Esophagus squamous epithelium (tissue), 5 donors: ENCODE measurements at regions not wholly inside any gene's neighbourhood (a gene's known extent, or its start where the extent isn't known, plus 50 kb on each side); places are given as distances from the start of the nearest gene placed in this dataset.

Experiments used
- DNase-seq: peaks from one replicate; lab custom pipeline; 2025; lab: John Stamatoyannopoulos, UW
- H3K27ac ChIP-seq, 4 donors: fragments of 200-600 bp; sonication (generic); one replicate each; pipeline ENCODE4 v1.5.1; 2016 to 2019; ENCODE audit warnings: mild to moderate bottlenecking in 1 of 4
- H3K27me3 ChIP-seq, 4 donors: fragments of 200-600 bp; sonication (generic); 1 replicate in 3 of 4; 2 replicates in 1 of 4; pipeline versions ENCODE4 v1.5.1 to v1.6.0; 2017 to 2021; ENCODE audit warnings: antibody characterized with exemption in 1 of 4
- H3K36me3 ChIP-seq, 3 donors: fragments of 200-600 bp; sonication (generic); one replicate each; pipeline ENCODE4 v1.5.1; 2016 to 2019
- H3K4me1 ChIP-seq, 3 donors: fragments of 200-600 bp; sonication (generic); one replicate each; pipeline ENCODE4 v1.5.1; 2017 to 2019
- H3K4me3 ChIP-seq, 4 donors: fragments of 200-600 bp; sonication (generic); 1 replicate in 3 of 4; 2 replicates in 1 of 4; pipeline ENCODE4 v1.5.1; 2016 to 2019; ENCODE audit warnings: mild to moderate bottlenecking in 2 of 4, moderate library complexity in 1 of 4
- H3K9me3 ChIP-seq, 3 donors: fragments of 200-600 bp; sonication (generic); one replicate each; pipeline ENCODE4 v1.5.1; 2016 to 2019
- POLR2A ChIP-seq, 4 donors: fragments of 450-650 bp; IDR thresholded peaks; one replicate each; pipeline ENCODE4 v1.6.1; 2017; ENCODE audit warnings: antibody characterized with exemption in 4 of 4, mild to moderate bottlenecking in 4 of 4, moderate library complexity in 3 of 4
- WGBS, 2 donors: methylation state at CpG; one replicate each; pipeline ENCODE4 v1.1.5; 2018; 5-methylcytosine and 5-hydroxymethylcytosine counted together
- intact Hi-C: fragments of 100-400 bp; cut with DNase I; formaldehyde crosslinking; loops from one replicate; pipeline ENCODE4 v1.15.0; 2022
- TF ChIP-seq, protein P1 (sequence below), 6 experiments: fragments of 450-650 bp in 4 of 6; fragments of 200-600 bp in 2 of 6; sonication (generic) in 2 of 6; IDR thresholded peaks; one replicate each; pipeline ENCODE4 v1.5.1; 2016 to 2019; ENCODE audit warnings: antibody characterized with exemption in 6 of 6, mild to moderate bottlenecking in 4 of 6, moderate library complexity in 4 of 6
- donor health status: DM: yes; HTN: yes; CAD: no.

DNA sequence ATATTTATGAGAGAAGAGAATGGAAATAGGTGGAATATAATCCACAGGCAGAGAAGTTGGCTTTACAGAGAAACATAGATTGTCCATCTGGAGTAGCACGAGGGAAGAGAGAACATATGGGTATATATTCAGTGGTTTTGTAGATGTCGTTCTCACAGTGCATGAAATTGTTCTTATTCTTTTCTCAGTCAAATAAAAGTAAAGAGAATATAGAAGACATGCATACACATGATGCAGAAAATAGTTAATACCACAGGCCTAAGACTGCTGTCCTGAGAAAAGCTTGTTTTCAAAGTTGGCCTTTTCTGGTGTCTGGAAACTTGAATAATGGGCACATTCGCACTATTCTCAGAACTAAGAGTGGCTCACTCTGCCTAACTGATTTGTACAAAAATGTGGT lies 378.1 kb downstream of the GABRG1 start:
- 77 to 78% methylated on average over 3 of the region's 3 CpGs for WGBS, 2 donors
- DNase-seq = no peak
- Histone ChIP-seq H3K36me3 (no peaks in the 10 kb centered on the region), H3K27me3 (no peaks in the 10 kb centered on the region), H3K9me3 (peaks cover 0 to 11% (median 6%) of the 10 kb centered on the region in 3 donors), H3K4me1 (no peaks in the 10 kb centered on the region), H3K4me3 (no peak overlapping the region), H3K27ac (no peak overlapping the region)
- TF ChIP-seq, protein P1, sequence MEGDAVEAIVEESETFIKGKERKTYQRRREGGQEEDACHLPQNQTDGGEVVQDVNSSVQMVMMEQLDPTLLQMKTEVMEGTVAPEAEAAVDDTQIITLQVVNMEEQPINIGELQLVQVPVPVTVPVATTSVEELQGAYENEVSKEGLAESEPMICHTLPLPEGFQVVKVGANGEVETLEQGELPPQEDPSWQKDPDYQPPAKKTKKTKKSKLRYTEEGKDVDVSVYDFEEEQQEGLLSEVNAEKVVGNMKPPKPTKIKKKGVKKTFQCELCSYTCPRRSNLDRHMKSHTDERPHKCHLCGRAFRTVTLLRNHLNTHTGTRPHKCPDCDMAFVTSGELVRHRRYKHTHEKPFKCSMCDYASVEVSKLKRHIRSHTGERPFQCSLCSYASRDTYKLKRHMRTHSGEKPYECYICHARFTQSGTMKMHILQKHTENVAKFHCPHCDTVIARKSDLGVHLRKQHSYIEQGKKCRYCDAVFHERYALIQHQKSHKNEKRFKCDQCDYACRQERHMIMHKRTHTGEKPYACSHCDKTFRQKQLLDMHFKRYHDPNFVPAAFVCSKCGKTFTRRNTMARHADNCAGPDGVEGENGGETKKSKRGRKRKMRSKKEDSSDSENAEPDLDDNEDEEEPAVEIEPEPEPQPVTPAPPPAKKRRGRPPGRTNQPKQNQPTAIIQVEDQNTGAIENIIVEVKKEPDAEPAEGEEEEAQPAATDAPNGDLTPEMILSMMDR (IDR thresholded peaks at IDR 0.05) = no peak
- no peak for TF ChIP-seq POLR2A (IDR thresholded peaks at IDR 0.05)
- intact Hi-C loops = no loop called here

GRCh38 chr4:45741897-45742296 lies 382.0 kb downstream of the GABRG1 start:
- DNase-seq = no peak
- Histone ChIP-seq H3K9me3 (peaks cover 0 to 24% (median 8%) of the 10 kb centered on the region in 3 donors), H3K27ac (no peak overlapping the region), H3K27me3 (no peaks in the 10 kb centered on the region), H3K4me1 (no peaks in the 10 kb centered on the region), H3K4me3 (no peak overlapping the region), H3K36me3 (no peaks in the 10 kb centered on the region)
- intact Hi-C loops = no loop called here
- TF ChIP-seq POLR2A (IDR thresholded peaks at IDR 0.05) = no peak
- TF ChIP-seq, protein P1 (IDR thresholded peaks at IDR 0.05) = no peak
- WGBS, 2 donors = 33 to 36% methylated on average over 1 of the region's 1 CpG

GRCh38 chr4:45732161-45732560 lies 391.7 kb downstream of the GABRG1 start:
- 69 to 82% methylated on average over 1 of the region's 1 CpG for WGBS, 2 donors
- H3K9me3 ChIP-seq = no peaks in the 10 kb centered on the region
- no peak overlapping the region for H3K27ac ChIP-seq
- no peak overlapping the region for H3K4me3 ChIP-seq
- intact Hi-C loops = no loop called here
- TF ChIP-seq POLR2A (IDR thresholded peaks at IDR 0.05) = no peak
- TF ChIP-seq, protein P1 (IDR thresholded peaks at IDR 0.05) = no peak
- H3K36me3 ChIP-seq = no peaks in the 10 kb centered on the region
- H3K4me1 ChIP-seq = no peaks in the 10 kb centered on the region
- H3K27me3 ChIP-seq = no peaks in the 10 kb centered on the region
- DNase-seq = no peak

GRCh38 chr4:45716093-45716492 lies 407.8 kb downstream of the GABRG1 start:
- 69 to 73% methylated on average over 3 of the region's 3 CpGs for WGBS, 2 donors
- TF ChIP-seq POLR2A (IDR thresholded peaks at IDR 0.05) = no peak
- TF ChIP-seq, protein P1 (IDR thresholded peaks at IDR 0.05) = no peak
- intact Hi-C loops = no loop called here
- Histone ChIP-seq H3K27ac (no peak overlapping the region), H3K4me3 (no peak overlapping the region), H3K4me1 (no peaks in the 10 kb centered on the region), H3K27me3 (no peaks in the 10 kb centered on the region), H3K36me3 (no peaks in the 10 kb centered on the region), H3K9me3 (peaks cover 0 to 8% (median 0%) of the 10 kb centered on the region in 3 donors)
- no peak for DNase-seq

DNA sequence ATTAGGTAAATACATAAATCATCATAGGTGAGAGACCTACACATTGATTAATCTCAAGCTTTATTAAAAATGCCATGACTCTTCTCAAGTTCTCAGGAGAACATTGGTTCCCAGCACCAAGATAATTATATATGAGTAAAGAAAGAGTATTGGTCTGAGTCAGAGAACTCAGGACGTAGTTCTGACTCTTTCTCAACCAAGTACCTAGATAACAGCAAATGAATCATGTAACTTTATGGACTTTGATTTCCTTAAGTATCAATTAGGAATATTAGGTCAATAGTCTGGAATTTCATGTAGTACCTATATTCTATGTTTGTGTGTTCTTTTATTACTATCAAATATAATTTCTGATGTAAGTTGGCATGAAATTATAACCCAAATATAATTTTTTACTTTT lies 409.9 kb downstream of the GABRG1 start:
- no peak overlapping the region for H3K4me3 ChIP-seq
- H3K4me1 ChIP-seq = no peaks in the 10 kb centered on the region
- no peaks in the 10 kb centered on the region for H3K27me3 ChIP-seq
- DNase-seq = no peak
- no peaks in the 10 kb centered on the region for H3K36me3 ChIP-seq
- intact Hi-C loops = no loop called here
- H3K9me3 ChIP-seq = peaks cover 0 to 4% (median 0%) of the 10 kb centered on the region in 3 donors
- TF ChIP-seq, protein P1 (IDR thresholded peaks at IDR 0.05) = no peak
- TF ChIP-seq POLR2A (IDR thresholded peaks at IDR 0.05) = no peak
- WGBS, 2 donors = 36 to 52% methylated on average over 1 of the region's 1 CpG
- no peak overlapping the region for H3K27ac ChIP-seq
